Activated B cell treated with CpG ODN at 0.5 μM for 24 hours (primary cell): ENCODE measurements at regions not wholly inside any gene's neighbourhood (a gene's known extent, or its start where the extent isn't known, plus 50 kb on each side); places are given as distances from the start of the nearest gene placed in this dataset.
"Not testable (repeated sequence)": the region's sequence is repeated elsewhere in the genome, so short reads cannot be mapped to it uniquely, and the experiment has no call there.

Experiments
- ATAC-seq: fragments of 200-7000 bp; cut with Tn5 transposase; one replicate; pipeline ENCODE4 v1.10.0; 2021; ENCODE audit warnings: low read depth, mild to moderate bottlenecking, moderate library complexity
- CTCF ChIA-PET: fragments of 350-600 bp; sonication (Branson Sonifier 250); formaldehyde crosslinking; loops from one replicate; lab custom pipeline; 2021; ENCODE audit warnings: antibody characterized with exemption; lab: Charles Lee
- POLR2A ChIA-PET: fragments of 350-600 bp; sonication (Branson Sonifier 250); formaldehyde crosslinking; loops from one replicate; lab custom pipeline; 2021; ENCODE audit warnings: antibody characterized with exemption; lab: Charles Lee
- DNase-seq: peaks from one replicate; pipeline ENCODE4 v3.0.0; 2022
- H3K27ac Mint-ChIP-seq: one replicate; pipeline ENCODE4 v1.8.0; 2020; ENCODE audit warnings: mixed read lengths
- H3K27me3 Mint-ChIP-seq: one replicate; pipeline ENCODE4 v1.8.0; 2021; ENCODE audit warnings: mixed read lengths
- H3K36me3 Mint-ChIP-seq: one replicate; pipeline ENCODE4 v1.8.0; 2021; ENCODE audit warnings: low read depth, mixed read lengths
- H3K4me1 Mint-ChIP-seq: one replicate; pipeline ENCODE4 v1.8.0; 2021; ENCODE audit warnings: mixed read lengths
- H3K4me3 Mint-ChIP-seq: one replicate; pipeline ENCODE4 v1.8.0; 2020; ENCODE audit warnings: mild to moderate bottlenecking, mixed read lengths
- H3K9me3 Mint-ChIP-seq: one replicate; pipeline ENCODE4 v1.8.0; 2020; ENCODE audit warnings: mixed read lengths
- CTCF ChIP-seq: fragments of 200-600 bp; IDR thresholded peaks from one replicate; pipeline ENCODE4 v1.8.0; 2022; ENCODE audit warnings: antibody characterized with exemption, mild to moderate bottlenecking
- intact Hi-C: fragments of 100-400 bp; cut with micrococcal nuclease; formaldehyde crosslinking; loops from one replicate; pipeline ENCODE4 v1.15.1; 2024

GRCh38 chr19:29873801-29874575 lies 62.2 kb downstream of the CCNE1 start:
- Mint-ChIP-seq H3K4me3 (peak overlapping the region; percentile 38), H3K27ac (no peak overlapping the region), H3K9me3 (no peaks in the 10 kb centered on the region), H3K4me1 (peaks cover 23% of the 10 kb centered on the region), H3K36me3 (no peaks in the 10 kb centered on the region), H3K27me3 (peaks cover 20% of the 10 kb centered on the region)
- DNase-seq (no peak), ATAC-seq (no peak)
- no peak for TF ChIP-seq CTCF
- ChIA-PET POLR2A (interaction anchor here (1.1 kb wide), 1 partner anchor 144 kb away, joined by 4 read pairs; no protein-coding TSS in a partner anchor), CTCF (interaction anchor here (1.2 to 5.0 kb wide), 6 partner anchors 16 to 143 kb away, joined by 3 to 33 read pairs (median 4); no protein-coding TSS in a partner anchor)
- intact Hi-C loops, result loop anchor here (1.0 to 5.0 kb wide), 7 partner anchors 29 to 778 kb away; partner anchors contain the start of gene CCNE1

DNA sequence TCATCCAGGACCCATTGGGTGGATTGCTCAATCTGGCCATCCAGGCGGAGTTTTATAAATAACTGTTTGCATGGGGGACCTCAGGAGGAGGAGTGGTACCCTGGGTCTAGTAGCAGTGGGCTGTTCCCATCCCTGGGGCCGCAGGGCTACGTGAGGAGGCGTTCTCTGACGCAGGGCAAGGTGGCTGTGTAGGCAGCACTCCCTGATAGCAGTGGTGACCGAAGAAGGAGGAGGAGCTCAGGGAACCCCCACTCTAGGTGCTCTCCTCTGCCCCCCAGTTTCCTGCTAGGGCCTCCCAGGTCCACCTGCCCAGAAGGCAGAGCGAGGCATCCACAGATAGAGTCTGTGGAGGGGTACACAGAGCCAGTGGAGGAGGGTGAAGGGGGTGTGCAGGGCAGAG lies 64.1 kb downstream of the CCNE1 start:
- Mint-ChIP-seq H3K4me3 (no peak overlapping the region), H3K36me3 (no peaks in the 10 kb centered on the region), H3K4me1 (peaks cover 36% of the 10 kb centered on the region), H3K27me3 (peaks cover 20% of the 10 kb centered on the region), H3K27ac (no peak overlapping the region), H3K9me3 (no peaks in the 10 kb centered on the region)
- ATAC-seq (no peak), DNase-seq (no peak)
- TF ChIP-seq CTCF, result no peak
- intact Hi-C loops, result no loop called here
- POLR2A ChIA-PET, result no interaction called here
- CTCF ChIA-PET, result interaction anchor here (2.7 kb wide), 1 partner anchor 115 kb away, joined by 15 read pairs; no protein-coding TSS in a partner anchor

- H3K36me3 Mint-ChIP-seq, result no peaks in the 10 kb centered on the region
- ATAC-seq (no peak), DNase-seq (no peak)
- peaks cover 40% of the 10 kb centered on the region for H3K4me1 Mint-ChIP-seq
- POLR2A ChIA-PET, result no interaction called here
- H3K4me3 Mint-ChIP-seq, result peak overlapping the region; percentile 25
- peaks cover 15% of the 10 kb centered on the region for H3K27me3 Mint-ChIP-seq
- no peaks in the 10 kb centered on the region for H3K9me3 Mint-ChIP-seq
- intact Hi-C loops, result no loop called here
- CTCF ChIA-PET, result interaction anchor here (2.7 kb wide), 1 partner anchor 116 kb away, joined by 15 read pairs; no protein-coding TSS in a partner anchor
- TF ChIP-seq CTCF, result no peak
- H3K27ac Mint-ChIP-seq, result peak overlapping the region; percentile 41
Measured at GRCh38 chr19:29876414-29876813, 64.6 kb downstream of the CCNE1 start.

GRCh38 chr19:29876908-29877307 lies 65.1 kb downstream of the CCNE1 start:
- H3K27ac Mint-ChIP-seq, H3K9me3 Mint-ChIP-seq, H3K4me3 Mint-ChIP-seq, DNase-seq, POLR2A ChIA-PET, intact Hi-C loops, H3K36me3 Mint-ChIP-seq, ATAC-seq: not testable (repeated sequence)
- CTCF ChIA-PET, result interaction anchor here (0.7 kb wide), 1 partner anchor 106 kb away, joined by 5 read pairs; no protein-coding TSS in a partner anchor
- peaks cover 41% of the 10 kb centered on the region for H3K4me1 Mint-ChIP-seq
- H3K27me3 Mint-ChIP-seq, result peaks cover 12% of the 10 kb centered on the region

DNA sequence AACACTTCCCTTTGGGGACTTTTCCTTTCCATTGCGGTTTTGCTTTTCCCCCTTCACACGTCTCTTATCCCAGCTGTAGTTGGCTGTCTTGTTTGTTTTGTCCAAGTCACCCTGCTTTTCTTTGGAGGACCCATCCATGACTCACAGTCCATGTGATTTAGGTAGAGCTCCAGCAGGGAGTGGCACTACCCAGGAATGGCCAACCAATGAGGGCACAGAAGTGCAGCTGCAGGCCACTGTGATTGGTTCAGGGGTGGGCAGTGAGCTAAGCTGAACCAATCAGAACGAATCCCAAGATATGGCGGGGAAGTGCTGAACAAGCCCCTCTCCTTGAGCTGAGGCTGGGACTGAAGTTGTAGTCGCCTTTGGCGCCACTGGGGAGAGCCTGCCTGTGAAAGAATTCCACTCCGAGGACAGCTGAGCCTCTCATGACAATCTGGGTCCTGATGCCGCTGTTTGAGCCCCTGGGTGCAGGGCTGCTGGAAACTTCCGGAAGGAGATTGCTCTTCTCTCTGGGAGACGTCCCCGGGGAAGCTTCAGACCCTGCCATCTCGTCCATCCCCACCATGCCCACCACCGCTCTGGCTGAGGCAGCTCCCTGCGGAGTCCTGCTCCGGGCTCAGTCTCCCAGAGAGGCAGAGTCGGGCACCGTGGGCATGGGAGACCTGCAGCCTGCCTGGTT lies 62.9 kb upstream of the URI1 start:
- Mint-ChIP-seq H3K27me3 (peaks cover 5% of the 10 kb centered on the region), H3K4me1 (peaks cover 34% of the 10 kb centered on the region), H3K36me3 (no peaks in the 10 kb centered on the region), H3K27ac (no peak overlapping the region), H3K9me3 (no peaks in the 10 kb centered on the region), H3K4me3 (no peak overlapping the region)
- ChIA-PET CTCF (interaction anchor here (0.7 to 1.7 kb wide), 3 partner anchors 87 to 153 kb away, joined by 3 to 5 read pairs (median 3); no protein-coding TSS in a partner anchor), POLR2A (interaction anchor here (1.1 kb wide), 1 partner anchor 207 kb away, joined by 3 read pairs; no protein-coding TSS in a partner anchor)
- no peak for DNase-seq
- TF ChIP-seq CTCF, result no peak
- ATAC-seq, result no peak
- intact Hi-C loops, result no loop called here
